HepG2 (cell line): ENCODE measurements at regions not wholly inside any gene's neighbourhood (a gene's known extent, or its start where the extent isn't known, plus 50 kb on each side); places are given as distances from the start of the nearest gene placed in this dataset.
A peak's percentile ranks its signal among the peaks of the same experiment; 100 is the strongest.

Experiments
- ATAC-seq: fragments of 200-7000 bp; cut with Tn5 transposase; 3 replicates; pipeline ENCODE4 v1.9.1; 2020; ENCODE audit warnings: mild to moderate bottlenecking, moderate library complexity
- BruUV-seq: library from RNA; stranded (reverse); fragments of 400-500 nt; replicated peaks from 2 replicates; lab custom pipeline; 2021; lab: Mats Ljungman, UMichigan
- CTCF ChIA-PET: fragments of 300-600 bp; formaldehyde crosslinking; extraction: SDS; loops from one replicate; lab custom pipeline; 2021; ENCODE audit warnings: low total read pairs, inconsistent platforms, low intra/inter-chr PET ratio; lab: Yijun Ruan, JAX
- POLR2A ChIA-PET: fragments of 350-600 bp; sonication (Branson Sonifier 250); formaldehyde crosslinking; loops from one replicate; lab custom pipeline; 2020; ENCODE audit warnings: antibody characterized with exemption, inconsistent platforms; lab: Yijun Ruan, JAX
- DNase-seq: peaks from one replicate; pipeline ENCODE4 v3.0.0-alpha.2; 2015; ENCODE audit warnings: low spot score
- FAIRE-seq: peaks from 3 replicates; lab custom pipeline; 2011; peaks lifted over from hg19 to GRCh38; lab: Jason Lieb, UNC
- H2AFZ ChIP-seq: one replicate; pipeline ENCODE4 v1.6.1; 2011; ENCODE audit warnings: low read length, inconsistent platforms
- H3K27ac ChIP-seq: fragments of 300-600 bp; 3 replicates; pipeline ENCODE4 v1.8.0; 2011; ENCODE audit warnings: mixed run types, mild to moderate bottlenecking, mixed read lengths, low read length, inconsistent platforms; ENCODE audit not compliant: insufficient read depth; ENCODE audit errors: extremely low read length
- H3K27me3 ChIP-seq, 2 experiments: fragments of 200-600 bp in 1 of 2; 2 replicates in 1 of 2; 3 replicates in 1 of 2; pipeline versions ENCODE4 v1.6.0 to v1.8.0; 2011; ENCODE audit warnings: low read length in 2 of 2, mild to moderate bottlenecking in 2 of 2, moderate library complexity in 2 of 2, inconsistent platforms in 1 of 2; ENCODE audit not compliant: insufficient read depth in 2 of 2, control insufficient read depth in 1 of 2
- H3K36me3 ChIP-seq, 2 experiments: fragments of 200-600 bp in 1 of 2; replicated peaks in 1 of 2; 2 replicates in 1 of 2; 3 replicates in 1 of 2; pipeline versions ENCODE4 v1.5.1 to v1.8.0; 2011; ENCODE audit warnings: low read length in 2 of 2, inconsistent platforms in 1 of 2; ENCODE audit not compliant: insufficient read depth in 2 of 2, control insufficient read depth in 1 of 2
- H3K4me1 ChIP-seq: 2 replicates; pipeline ENCODE4 v1.5.1; 2012; ENCODE audit warnings: low read length, inconsistent platforms; ENCODE audit not compliant: insufficient read depth
- H3K4me2 ChIP-seq: 2 replicates; pipeline ENCODE4 v1.6.0; 2011; ENCODE audit warnings: low read depth, low read length, inconsistent platforms
- H3K4me3 ChIP-seq, 3 experiments: fragments of 200-600 bp in 1 of 3; sonication (generic), shearing (Covaris generic) in 1 of 3; replicated peaks in 1 of 3; 2 replicates each; pipeline ENCODE4 v1.5.1; 2011 to 2016; ENCODE audit warnings: low read length in 3 of 3, inconsistent platforms in 2 of 3, low read depth in 2 of 3, mild to moderate bottlenecking in 2 of 3, control low read depth in 1 of 3, mixed read lengths in 1 of 3; ENCODE audit not compliant: insufficient read depth in 1 of 3
- H3K79me2 ChIP-seq: one replicate; pipeline ENCODE4 v1.6.1; 2011; ENCODE audit warnings: low read length, inconsistent platforms; ENCODE audit not compliant: insufficient read depth
- H3K9ac ChIP-seq: 2 replicates; pipeline ENCODE4 v1.6.0; 2011; ENCODE audit warnings: mild to moderate bottlenecking, low read depth, low read length, inconsistent platforms; ENCODE audit not compliant: insufficient read depth
- H3K9me3 ChIP-seq: 2 replicates; pipeline ENCODE4 v1.5.1; 2012; ENCODE audit warnings: mild to moderate bottlenecking, low read length
- H4K20me1 ChIP-seq: 2 replicates; pipeline ENCODE4 v1.6.0; 2011; ENCODE audit warnings: inconsistent platforms, mild to moderate bottlenecking, low read length, moderate library complexity; ENCODE audit not compliant: insufficient read depth
- HHEX ChIP-seq: IDR thresholded peaks from 2 replicates; pipeline ENCODE4 v1.6.1; 2016; ENCODE audit warnings: control low read depth
- HOXA3 ChIP-seq: sonication (generic); formaldehyde crosslinking; IDR thresholded peaks from 2 replicates; pipeline ENCODE4 v1.5.0; 2020; ENCODE audit warnings: missing genetic modification reagents
- KDM5B ChIP-seq: sonication (generic); formaldehyde crosslinking; IDR thresholded peaks from 2 replicates; pipeline ENCODE4 v1.4.0; 2020; ENCODE audit warnings: missing genetic modification reagents, mild to moderate bottlenecking, borderline replicate concordance
- MEF2D ChIP-seq: sonication (generic); formaldehyde crosslinking; IDR thresholded peaks from 2 replicates; pipeline ENCODE4 v1.5.1; 2020; ENCODE audit warnings: mild to moderate bottlenecking, missing genetic modification reagents
- NONO ChIP-seq, 2 experiments: fragments of 450-650 bp in 1 of 2; sonication (generic) in 1 of 2; formaldehyde crosslinking in 1 of 2; IDR thresholded peaks in 1 of 2; conservative IDR thresholded peaks in 1 of 2; 2 replicates each; pipeline versions ENCODE4 v1.6.1 to v1.8.0; 2017 to 2022; ENCODE audit warnings: mild to moderate bottlenecking in 1 of 2, missing genetic modification reagents in 1 of 2, moderate library complexity in 1 of 2
- RAD51 ChIP-seq: fragments of 450-650 bp; IDR thresholded peaks from 2 replicates; pipeline ENCODE4 v1.6.1; 2016; ENCODE audit warnings: borderline replicate concordance
- RELA ChIP-seq: sonication (generic); formaldehyde crosslinking; IDR thresholded peaks from 2 replicates; pipeline ENCODE4 v1.4.0; 2020; ENCODE audit warnings: missing genetic modification reagents
- STAG1 ChIP-seq: sonication (generic); formaldehyde crosslinking; IDR thresholded peaks from 2 replicates; pipeline ENCODE4 v1.4.0; 2020; ENCODE audit warnings: missing genetic modification reagents
- TGIF2 ChIP-seq: IDR thresholded peaks from 2 replicates; pipeline ENCODE4 v1.6.1; 2016; ENCODE audit warnings: control low read depth, missing compliant biosample characterization
- THYN1 ChIP-seq: sonication (generic); formaldehyde crosslinking; IDR thresholded peaks from 2 replicates; pipeline ENCODE4 v1.8.1; 2023; ENCODE audit warnings: low read depth, mild to moderate bottlenecking, moderate library complexity, missing genetic modification reagents, borderline replicate concordance
- ZFP36 ChIP-seq: fragments of 150-350 bp; IDR thresholded peaks from 2 replicates; pipeline ENCODE4 v1.6.1; 2018; ENCODE audit warnings: borderline replicate concordance, low read length, low read depth; ENCODE audit not compliant: partially characterized antibody
- ZFP41 ChIP-seq: sonication (generic); formaldehyde crosslinking; IDR thresholded peaks from 2 replicates; pipeline ENCODE4 v1.4.0; 2020; ENCODE audit warnings: mild to moderate bottlenecking, missing genetic modification reagents, borderline replicate concordance
- ZNF326 ChIP-seq: sonication (generic); formaldehyde crosslinking; IDR thresholded peaks from 2 replicates; pipeline ENCODE4 v1.4.0; 2020; ENCODE audit warnings: missing genetic modification reagents, borderline replicate concordance
- ZNF768 ChIP-seq: sonication (generic); formaldehyde crosslinking; IDR thresholded peaks from 2 replicates; pipeline ENCODE4 v1.4.0; 2020; ENCODE audit warnings: missing genetic modification reagents
- ZNF788 ChIP-seq: sonication (generic); formaldehyde crosslinking; IDR thresholded peaks from 2 replicates; pipeline ENCODE4 v1.5.0; 2020; ENCODE audit warnings: mild to moderate bottlenecking, missing genetic modification reagents, borderline replicate concordance
- WGBS: methylation state at CpG from one replicate; pipeline ENCODE4 v1.1.6; 2017; ENCODE audit warnings: low lambda C conversion rate; 5-methylcytosine and 5-hydroxymethylcytosine counted together
- in situ Hi-C: cut with HindIII; loops from 2 replicates; pipeline ENCODE4 v1.10.0; 2017; ENCODE audit warnings: low pct_unique_long_range_greater_than_20kb; ENCODE audit not compliant: extremely low pct_ligation_motif_present
- intact Hi-C: fragments of 100-400 bp; cut with micrococcal nuclease; formaldehyde crosslinking; loops from one replicate; pipeline ENCODE4 v1.10.0; 2022; ENCODE audit not compliant: unreplicated experiment
- TF ChIP-seq, protein P1 (sequence below): sonication (generic); formaldehyde crosslinking; IDR thresholded peaks from 2 replicates; pipeline ENCODE4 v1.5.1; 2020; ENCODE audit warnings: missing genetic modification reagents, mild to moderate bottlenecking, borderline replicate concordance
- TF ChIP-seq, protein P2 (sequence below): sonication (generic); formaldehyde crosslinking; IDR thresholded peaks from 2 replicates; pipeline ENCODE4 v1.4.0; 2020; ENCODE audit warnings: mild to moderate bottlenecking, low read depth, missing genetic modification reagents

DNA sequence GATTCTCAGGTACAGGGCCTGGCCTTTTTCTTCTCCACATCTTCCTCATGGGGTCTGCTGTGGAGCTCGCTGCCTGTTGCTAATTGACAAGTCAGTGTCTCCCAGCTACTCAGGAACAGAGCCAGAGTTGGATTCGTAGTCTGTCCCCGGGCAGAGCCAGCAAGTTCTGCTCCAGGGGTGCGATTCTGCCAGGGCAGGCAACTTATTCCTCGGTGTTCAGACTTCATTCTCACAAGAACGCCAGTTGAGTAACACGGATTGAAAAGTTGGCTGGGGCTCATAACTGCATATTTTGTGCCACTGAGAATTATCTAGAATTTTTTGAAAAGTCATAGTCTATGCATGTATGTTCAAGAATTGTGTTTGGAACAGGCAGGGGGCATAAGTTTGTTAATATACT is 336.7 kb upstream of the NPVF start:
- Histone ChIP-seq H3K79me2 (no peaks in the 10 kb centered on the region), H3K4me2 (no peak overlapping the region), H2AFZ (no peak overlapping the region), H4K20me1 (no peaks in the 10 kb centered on the region), H3K4me3 (no peak overlapping the region), H3K27me3 (peaks cover 2 to 11% of the 10 kb centered on the region in 2 experiments; a peak in 3 of 5 replicates), H3K27ac (no peak overlapping the region), H3K9me3 (no peaks in the 10 kb centered on the region), H3K9ac (no peak overlapping the region), H3K4me1 (peaks cover 9% of the 10 kb centered on the region), H3K36me3 (no peaks in the 10 kb centered on the region)
- WGBS = 10% methylated on average over 7 of the region's 7 CpGs
- intact Hi-C loops = loop anchor here (10.0 kb wide), 1 partner anchor 380 kb away; a partner anchor contains a TSS
- TF ChIP-seq HOXA3 (no peak), NONO (IDR thresholded peaks at IDR 0.05) (no peak), NONO (CRISPR knock-in tag; conservative IDR thresholded peaks at IDR 0.05) (no peak), TGIF2 (CRISPR knock-in tag) (no peak)
- in situ Hi-C loops = no loop called here
- BruUV-seq = no TSS peak
- FAIRE-seq (no peak), ATAC-seq (no peak), DNase-seq (no peak)
- CTCF ChIA-PET = interaction anchor here (1.3 to 5.5 kb wide), 4 partner anchors 174 to 310 kb away, joined by 4 to 115 read pairs (median 13); no protein-coding TSS in a partner anchor
- POLR2A ChIA-PET = no interaction called here

DNA sequence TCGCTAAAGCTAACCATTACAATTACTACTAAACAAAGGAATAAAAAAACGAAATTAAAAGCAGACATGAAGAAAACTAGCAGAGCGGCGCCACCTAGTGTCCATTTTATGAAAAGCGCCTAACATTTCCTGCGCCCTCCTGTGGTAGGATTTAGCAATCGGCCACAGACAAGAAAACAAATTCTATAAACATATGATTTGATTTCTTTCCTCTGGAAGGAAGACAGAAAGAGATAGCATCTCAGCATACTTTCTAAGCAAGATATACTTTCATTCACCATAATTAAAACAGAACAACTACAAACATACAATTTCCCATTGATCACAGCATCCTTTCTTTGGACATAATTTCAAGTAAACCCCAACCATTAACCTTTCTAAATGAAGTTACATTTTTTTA is 337.7 kb upstream of the NPVF start:
- FAIRE-seq (peak; percentile 79), DNase-seq (peak; percentile 50), ATAC-seq (no peak)
- 2% methylated on average over 7 of the region's 7 CpGs for WGBS
- Histone ChIP-seq H4K20me1 (no peaks in the 10 kb centered on the region), H3K36me3 (no peaks in the 10 kb centered on the region), H3K79me2 (no peaks in the 10 kb centered on the region), H3K4me2 (no peak overlapping the region), H3K4me3 (no peak overlapping the region), H2AFZ (no peak overlapping the region), H3K27ac (no peak overlapping the region), H3K9ac (no peak overlapping the region), H3K9me3 (no peaks in the 10 kb centered on the region), H3K27me3 (peaks cover 2 to 11% of the 10 kb centered on the region in 2 experiments; a peak in 3 of 5 replicates), H3K4me1 (peaks cover 9% of the 10 kb centered on the region)
- POLR2A ChIA-PET = no interaction called here
- no TSS peak for BruUV-seq
- CTCF ChIA-PET = interaction anchor here (0.7 to 5.5 kb wide), 8 partner anchors 9 to 311 kb away, joined by 3 to 115 read pairs (median 4); no protein-coding TSS in a partner anchor
- in situ Hi-C loops (no loop called here), intact Hi-C loops (loop anchor here (1.0 to 10.0 kb wide), 3 partner anchors 175 to 381 kb away; a partner anchor contains a TSS)
- TF ChIP-seq ZFP41 (CRISPR knock-in tag) = no peak
- TF ChIP-seq HHEX = no peak
- TF ChIP-seq, protein P1, sequence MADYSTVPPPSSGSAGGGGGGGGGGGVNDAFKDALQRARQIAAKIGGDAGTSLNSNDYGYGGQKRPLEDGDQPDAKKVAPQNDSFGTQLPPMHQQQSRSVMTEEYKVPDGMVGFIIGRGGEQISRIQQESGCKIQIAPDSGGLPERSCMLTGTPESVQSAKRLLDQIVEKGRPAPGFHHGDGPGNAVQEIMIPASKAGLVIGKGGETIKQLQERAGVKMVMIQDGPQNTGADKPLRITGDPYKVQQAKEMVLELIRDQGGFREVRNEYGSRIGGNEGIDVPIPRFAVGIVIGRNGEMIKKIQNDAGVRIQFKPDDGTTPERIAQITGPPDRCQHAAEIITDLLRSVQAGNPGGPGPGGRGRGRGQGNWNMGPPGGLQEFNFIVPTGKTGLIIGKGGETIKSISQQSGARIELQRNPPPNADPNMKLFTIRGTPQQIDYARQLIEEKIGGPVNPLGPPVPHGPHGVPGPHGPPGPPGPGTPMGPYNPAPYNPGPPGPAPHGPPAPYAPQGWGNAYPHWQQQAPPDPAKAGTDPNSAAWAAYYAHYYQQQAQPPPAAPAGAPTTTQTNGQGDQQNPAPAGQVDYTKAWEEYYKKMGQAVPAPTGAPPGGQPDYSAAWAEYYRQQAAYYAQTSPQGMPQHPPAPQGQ (CRISPR knock-in tag) = no peak
- TF ChIP-seq THYN1 (CRISPR knock-in tag) = no peak
- no peak for TF ChIP-seq MEF2D (CRISPR knock-in tag)
- no peak for TF ChIP-seq KDM5B
- peak; percentile 46 for TF ChIP-seq ZFP36
- TF ChIP-seq, protein P2, sequence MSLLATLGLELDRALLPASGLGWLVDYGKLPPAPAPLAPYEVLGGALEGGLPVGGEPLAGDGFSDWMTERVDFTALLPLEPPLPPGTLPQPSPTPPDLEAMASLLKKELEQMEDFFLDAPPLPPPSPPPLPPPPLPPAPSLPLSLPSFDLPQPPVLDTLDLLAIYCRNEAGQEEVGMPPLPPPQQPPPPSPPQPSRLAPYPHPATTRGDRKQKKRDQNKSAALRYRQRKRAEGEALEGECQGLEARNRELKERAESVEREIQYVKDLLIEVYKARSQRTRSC (CRISPR knock-in tag) = no peak
- peak; percentile 75 for TF ChIP-seq STAG1 (CRISPR knock-in tag)
- TF ChIP-seq ZNF326 (CRISPR knock-in tag) = no peak
- no peak for TF ChIP-seq RAD51
- TF ChIP-seq ZNF768 (CRISPR knock-in tag) = no peak
- no peak for TF ChIP-seq RELA (CRISPR knock-in tag)
- no peak for TF ChIP-seq ZNF788
